Thymus (tissue), 11 donors: ENCODE measurements at regions not wholly inside any gene's neighbourhood (a gene's known extent, or its start where the extent isn't known, plus 50 kb on each side); places are given as distances from the start of the nearest gene placed in this dataset.

Experiments used
- DNase-seq, 9 donors: peaks; one replicate each; pipeline ENCODE4 v3.0.0-alpha.2; 2013; ENCODE audit warnings: low spot score in 9 of 9, low read depth in 6 of 9, missing footprints in 1 of 9
- H3K27ac ChIP-seq, 2 donors: one replicate each; pipeline ENCODE4 v1.5.1; 2013; ENCODE audit warnings: control low read depth in 1 of 2, low read depth in 1 of 2, low read length in 1 of 2, mild to moderate bottlenecking in 1 of 2, moderate library complexity in 1 of 2
- H3K27me3 ChIP-seq, 2 donors: one replicate each; pipeline ENCODE4 v1.5.1; 2013; ENCODE audit warnings: low read length in 1 of 2; ENCODE audit not compliant: control insufficient read depth in 2 of 2, insufficient read depth in 1 of 2
- H3K36me3 ChIP-seq, 2 donors: one replicate each; pipeline ENCODE4 v1.5.1; 2013; ENCODE audit warnings: low read length in 1 of 2, mild to moderate bottlenecking in 1 of 2, moderate library complexity in 1 of 2; ENCODE audit not compliant: control insufficient read depth in 2 of 2, insufficient read depth in 2 of 2
- H3K4me1 ChIP-seq, 2 donors: one replicate each; pipeline ENCODE4 v1.5.1; 2013; ENCODE audit warnings: low read length in 2 of 2; ENCODE audit not compliant: control insufficient read depth in 2 of 2, insufficient read depth in 2 of 2
- H3K4me3 ChIP-seq, 2 donors: one replicate each; pipeline ENCODE4 v1.5.1; 2013; ENCODE audit warnings: low read length in 2 of 2, control low read depth in 1 of 2, mild to moderate bottlenecking in 1 of 2
- H3K9me3 ChIP-seq, 2 donors: one replicate each; pipeline ENCODE4 v1.5.1; 2013; ENCODE audit warnings: low read length in 1 of 2, mild to moderate bottlenecking in 1 of 2; ENCODE audit not compliant: control insufficient read depth in 2 of 2, insufficient read depth in 1 of 2
- WGBS: extraction: QIAGEN DNeasy Blood & Tissue Kit; methylation state at CpG from one replicate; pipeline ENCODE4 v1.1.7; 2013; 5-methylcytosine and 5-hydroxymethylcytosine counted together
- donor health status: healthy.

DNA sequence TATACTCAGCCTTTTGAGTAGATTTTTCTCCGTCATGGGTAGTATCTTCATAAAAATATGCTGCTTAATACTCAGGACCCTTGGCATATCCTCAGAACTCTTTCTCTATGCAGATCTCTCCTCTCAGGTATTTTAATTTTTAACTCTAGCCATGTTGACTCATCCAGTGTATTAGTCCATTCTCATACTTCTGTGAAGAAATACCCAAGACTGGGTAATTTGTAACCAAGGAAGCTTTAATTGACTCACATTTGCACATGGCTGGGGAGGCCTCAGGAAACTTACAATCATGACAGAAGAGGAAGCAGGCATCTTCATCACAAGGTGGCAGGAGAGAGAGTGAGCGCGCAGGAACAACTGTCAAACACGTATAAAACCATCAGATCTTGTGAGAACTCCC, 129.3 kb upstream of the CD96 start:
- H3K9me3 ChIP-seq: no peaks in the 10 kb centered on the region
- H3K27ac ChIP-seq: no peak overlapping the region
- no peaks in the 10 kb centered on the region for H3K36me3 ChIP-seq
- no peaks in the 10 kb centered on the region for H3K27me3 ChIP-seq
- H3K4me3 ChIP-seq: no peak overlapping the region
- DNase-seq: no peak
- 89% methylated on average over 4 of the region's 4 CpGs for WGBS
- H3K4me1 ChIP-seq: no peaks in the 10 kb centered on the region

- no peaks in the 10 kb centered on the region for H3K27me3 ChIP-seq
- no peak for DNase-seq
- H3K4me1 ChIP-seq: no peaks in the 10 kb centered on the region
- H3K36me3 ChIP-seq: no peaks in the 10 kb centered on the region
- no peaks in the 10 kb centered on the region for H3K9me3 ChIP-seq
- H3K27ac ChIP-seq: no peak overlapping the region
- H3K4me3 ChIP-seq: no peak overlapping the region
Measured at GRCh38 chr3:111414531-111414930, 127.5 kb upstream of the CD96 start.

DNA sequence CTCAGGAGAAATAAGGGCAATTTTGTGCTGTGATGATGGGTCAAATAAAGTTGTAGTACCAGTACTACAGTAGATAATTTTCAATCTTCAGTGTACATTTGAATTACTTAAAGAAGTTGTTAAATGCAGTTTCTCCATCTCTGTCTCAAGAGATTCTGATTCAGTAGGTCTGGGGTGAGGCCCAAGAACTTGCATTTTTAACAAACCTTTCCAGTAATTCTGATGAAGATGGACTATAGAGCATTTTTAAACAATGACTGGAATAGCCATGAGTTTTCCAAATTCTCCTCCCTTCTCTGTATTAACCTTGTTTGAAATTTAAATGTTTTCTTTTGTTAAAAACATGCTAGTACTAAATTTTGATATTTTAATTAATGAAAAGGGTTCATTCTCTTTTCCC, 127.0 kb upstream of the CD96 start:
- Histone ChIP-seq H3K36me3 (no peaks in the 10 kb centered on the region), H3K4me3 (no peak overlapping the region), H3K27ac (no peak overlapping the region), H3K27me3 (no peaks in the 10 kb centered on the region), H3K9me3 (no peaks in the 10 kb centered on the region), H3K4me1 (no peaks in the 10 kb centered on the region)
- no peak for DNase-seq

- Histone ChIP-seq H3K36me3 (no peaks in the 10 kb centered on the region), H3K4me1 (no peaks in the 10 kb centered on the region), H3K27me3 (no peaks in the 10 kb centered on the region), H3K4me3 (no peak overlapping the region), H3K9me3 (no peaks in the 10 kb centered on the region), H3K27ac (no peak overlapping the region)
- DNase-seq: no peak
- 8% methylated on average over 1 of the region's 1 CpG for WGBS
Measured at GRCh38 chr3:111418391-111418790, 123.6 kb upstream of the CD96 start.

- no peak overlapping the region for H3K27ac ChIP-seq
- H3K36me3 ChIP-seq: no peaks in the 10 kb centered on the region
- H3K27me3 ChIP-seq: no peaks in the 10 kb centered on the region
- no peaks in the 10 kb centered on the region for H3K4me1 ChIP-seq
- no peaks in the 10 kb centered on the region for H3K9me3 ChIP-seq
- no peak overlapping the region for H3K4me3 ChIP-seq
- no peak for DNase-seq
Measured at GRCh38 chr3:111428301-111428700, 113.7 kb upstream of the CD96 start.

DNA sequence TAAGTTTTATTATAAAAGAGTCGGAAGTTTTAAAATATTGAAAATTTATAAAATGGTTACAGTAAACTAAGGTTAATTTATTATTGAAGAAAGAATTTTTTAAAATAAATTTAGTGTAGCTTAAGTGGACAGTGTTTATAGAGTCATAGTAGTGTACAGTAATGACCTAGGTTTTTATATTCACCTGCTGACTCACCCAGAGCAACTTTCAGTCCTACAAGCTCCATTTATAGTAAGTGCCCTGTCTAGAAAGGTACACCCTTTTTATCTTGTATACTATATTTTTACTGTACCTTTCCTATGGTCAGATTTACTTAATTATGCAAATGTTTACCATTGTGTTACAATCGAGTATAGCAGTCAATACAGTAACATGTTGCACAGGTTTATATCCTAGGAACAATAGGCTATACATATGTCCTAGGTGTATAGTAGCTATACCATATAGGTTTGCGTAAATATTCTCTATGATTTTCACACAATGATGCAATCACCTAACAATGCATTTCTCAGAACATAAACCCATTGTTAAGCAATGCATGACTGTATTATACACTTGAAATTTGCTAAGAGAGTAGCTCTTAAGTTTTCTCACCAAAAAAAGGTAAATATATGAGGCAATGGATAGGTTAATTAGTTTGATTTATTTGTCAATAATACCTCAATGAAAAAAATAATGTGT, 106.9 kb upstream of the CD96 start:
- no peaks in the 10 kb centered on the region for H3K4me1 ChIP-seq
- no peaks in the 10 kb centered on the region for H3K27me3 ChIP-seq
- H3K9me3 ChIP-seq: no peaks in the 10 kb centered on the region
- H3K36me3 ChIP-seq: no peaks in the 10 kb centered on the region
- H3K4me3 ChIP-seq: no peak overlapping the region
- 96% methylated on average over 3 of the region's 3 CpGs for WGBS
- no peak for DNase-seq
- no peak overlapping the region for H3K27ac ChIP-seq

- Histone ChIP-seq H3K27ac (no peak overlapping the region), H3K9me3 (no peaks in the 10 kb centered on the region), H3K4me3 (no peak overlapping the region), H3K4me1 (no peaks in the 10 kb centered on the region), H3K27me3 (no peaks in the 10 kb centered on the region), H3K36me3 (no peaks in the 10 kb centered on the region)
- 92% methylated on average over 3 of the region's 3 CpGs for WGBS
- no peak for DNase-seq
Measured at GRCh38 chr3:111438283-111438682, 103.7 kb upstream of the CD96 start.

DNA sequence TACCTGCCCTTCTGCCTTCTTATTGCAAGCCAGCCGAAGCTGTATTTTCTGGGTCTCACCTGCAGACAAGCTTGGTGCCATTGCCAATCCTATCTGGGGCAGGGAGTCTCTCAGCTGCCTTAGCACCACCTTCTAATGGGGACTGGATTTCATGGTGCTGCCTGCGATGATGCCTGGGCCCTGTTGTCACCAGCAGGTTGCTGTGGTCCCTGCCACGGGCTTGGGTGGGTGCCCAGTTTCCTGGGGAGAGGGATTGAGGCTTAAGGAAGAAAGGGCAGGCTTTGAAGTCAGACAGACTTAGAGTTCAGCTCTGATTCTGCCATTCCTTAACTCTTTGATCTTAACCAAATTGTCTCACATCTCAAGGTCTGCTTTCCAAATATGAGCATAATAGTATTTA, 87.4 kb upstream of the CD96 start:
- WGBS: 55% methylated on average over 3 of the region's 3 CpGs
- no peak for DNase-seq
- Histone ChIP-seq H3K4me3 (no peak overlapping the region), H3K27ac (no peak overlapping the region), H3K9me3 (peaks cover 0 to 3% of the 10 kb centered on the region in 2 donors), H3K27me3 (no peaks in the 10 kb centered on the region), H3K4me1 (no peaks in the 10 kb centered on the region), H3K36me3 (no peaks in the 10 kb centered on the region)

GRCh38 chr3:111465081-111465670, 76.8 kb upstream of the CD96 start:
- no peaks in the 10 kb centered on the region for H3K9me3 ChIP-seq
- 40% methylated on average over 2 of the region's 2 CpGs for WGBS
- no peaks in the 10 kb centered on the region for H3K36me3 ChIP-seq

More at GRCh38 chr3:111465081-111465670, 76.8 kb upstream of the CD96 start:
- no peaks in the 10 kb centered on the region for H3K27me3 ChIP-seq
- H3K4me3 ChIP-seq: no peak overlapping the region
- DNase-seq: no peak
- H3K27ac ChIP-seq: no peak overlapping the region
- no peaks in the 10 kb centered on the region for H3K4me1 ChIP-seq
